ENCODE measurements at regions not wholly inside any gene's neighbourhood (a gene's known extent, or its start where the extent isn't known, plus 50 kb on each side); places are given as distances from the start of the nearest gene placed in this dataset.

- no peak for TF ChIP-seq POLR2AphosphoS5 (IDR thresholded peaks at IDR 0.05; ENCODE audit: low read depth, low read length)
- no peak for TF ChIP-seq REST (IDR thresholded peaks at IDR 0.05; ENCODE audit: insufficient read depth in 1 of 2, low read depth in 2 of 2, low read length in 2 of 2)
Observed at GRCh38 chr15:46207341-46207740, 572.5 kb downstream of the SQOR start.
